ENCODE measurements at regions not wholly inside any gene's neighbourhood (a gene's known extent, or its start where the extent isn't known, plus 50 kb on each side); places are given as distances from the start of the nearest gene placed in this dataset.

DNA sequence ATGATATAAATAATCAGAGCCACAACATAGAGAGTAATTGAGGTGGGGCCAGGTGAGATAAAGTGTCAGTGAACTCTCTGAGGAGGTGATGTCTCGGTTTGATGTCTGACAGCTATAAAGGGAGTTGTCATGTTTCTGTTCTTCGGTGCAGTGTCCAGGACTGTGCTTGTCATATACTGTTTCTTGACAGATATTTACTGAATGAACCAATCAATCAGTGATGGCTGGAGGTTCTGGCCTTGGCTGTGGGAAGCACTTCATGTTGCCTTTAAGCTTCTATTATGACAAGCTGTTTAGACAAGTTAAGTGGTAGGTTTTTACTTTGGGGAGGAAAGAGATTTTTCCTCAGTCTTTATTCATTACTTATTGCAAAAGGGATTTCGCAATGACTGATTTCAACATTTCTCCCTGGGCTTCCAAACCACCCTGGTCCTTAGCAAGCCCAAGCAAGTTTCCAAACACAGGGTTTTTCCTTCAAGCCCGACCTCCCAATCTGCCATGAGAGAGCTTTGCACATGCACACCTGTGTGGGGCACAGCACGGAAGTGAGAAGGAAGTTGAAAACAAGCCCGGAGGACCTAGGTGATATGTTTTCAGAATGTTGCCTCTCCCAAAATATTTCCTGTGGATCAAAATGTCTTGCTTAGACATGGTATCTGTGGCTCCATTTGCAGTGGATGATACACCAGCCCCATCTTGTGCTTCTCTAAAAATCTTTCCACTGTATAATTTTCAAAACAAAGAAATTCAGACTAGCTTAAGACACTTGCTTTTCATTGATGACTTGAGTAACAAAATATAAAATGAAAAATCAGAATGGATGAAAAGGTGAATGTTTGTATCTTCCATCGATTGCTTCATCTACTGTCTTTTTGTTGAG lies 567.3 kb upstream of the BTBD3 start:
- Histone ChIP-seq H3K9me3 (ENCODE audit: insufficient read depth, low read length) (no peaks in the 10 kb centered on the region), H3K36me3 (replicated peaks; ENCODE audit: low read depth, low read length) (no peaks in the 10 kb centered on the region), H3K4me2 (ENCODE audit: low read length) (no peak overlapping the region), H3K9ac (ENCODE audit: low read length) (no peak overlapping the region), H3K79me2 (ENCODE audit: low read length) (no peaks in the 10 kb centered on the region), H3K4me1 (ENCODE audit: low read length) (no peaks in the 10 kb centered on the region), H4K20me1 (ENCODE audit: insufficient read depth, low read length) (no peaks in the 10 kb centered on the region), H3K27ac (ENCODE audit: low read length) (no peak overlapping the region), H3K27me3 (ENCODE audit: low read depth, low read length) (no peaks in the 10 kb centered on the region; the same call in 1 of the 2 replicates), H3K4me3 (ENCODE audit: low read length) (no peak overlapping the region), H2AFZ (ENCODE audit: low read depth, low read length) (no peak overlapping the region)
- TF ChIP-seq, protein P1, sequence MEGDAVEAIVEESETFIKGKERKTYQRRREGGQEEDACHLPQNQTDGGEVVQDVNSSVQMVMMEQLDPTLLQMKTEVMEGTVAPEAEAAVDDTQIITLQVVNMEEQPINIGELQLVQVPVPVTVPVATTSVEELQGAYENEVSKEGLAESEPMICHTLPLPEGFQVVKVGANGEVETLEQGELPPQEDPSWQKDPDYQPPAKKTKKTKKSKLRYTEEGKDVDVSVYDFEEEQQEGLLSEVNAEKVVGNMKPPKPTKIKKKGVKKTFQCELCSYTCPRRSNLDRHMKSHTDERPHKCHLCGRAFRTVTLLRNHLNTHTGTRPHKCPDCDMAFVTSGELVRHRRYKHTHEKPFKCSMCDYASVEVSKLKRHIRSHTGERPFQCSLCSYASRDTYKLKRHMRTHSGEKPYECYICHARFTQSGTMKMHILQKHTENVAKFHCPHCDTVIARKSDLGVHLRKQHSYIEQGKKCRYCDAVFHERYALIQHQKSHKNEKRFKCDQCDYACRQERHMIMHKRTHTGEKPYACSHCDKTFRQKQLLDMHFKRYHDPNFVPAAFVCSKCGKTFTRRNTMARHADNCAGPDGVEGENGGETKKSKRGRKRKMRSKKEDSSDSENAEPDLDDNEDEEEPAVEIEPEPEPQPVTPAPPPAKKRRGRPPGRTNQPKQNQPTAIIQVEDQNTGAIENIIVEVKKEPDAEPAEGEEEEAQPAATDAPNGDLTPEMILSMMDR (IDR thresholded peaks at IDR 0.05; ENCODE audit: low read depth, low read length) = no peak
- no peak for TF ChIP-seq EZH2phosphoT487 (IDR thresholded peaks at IDR 0.05; ENCODE audit: low read depth)

DNA sequence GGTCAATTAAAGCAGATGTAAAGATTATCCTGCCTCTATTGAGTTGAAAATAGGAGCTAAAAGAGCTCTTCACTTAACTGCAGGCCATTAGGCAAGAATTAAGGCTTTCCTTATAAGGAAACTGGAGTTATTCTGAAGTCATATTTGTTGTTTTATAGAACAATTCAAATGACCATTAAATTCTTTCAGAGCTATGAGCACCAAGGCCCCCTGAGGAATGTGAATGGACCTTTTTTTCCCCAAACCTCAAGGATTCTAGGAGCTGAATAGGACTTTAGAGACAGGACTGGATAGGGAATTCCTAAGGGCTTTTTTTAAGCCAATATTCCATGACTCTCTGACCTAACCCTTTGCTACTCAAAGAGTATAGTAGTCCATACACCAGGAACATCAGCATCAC lies 565.7 kb upstream of the BTBD3 start:
- H3K4me1 ChIP-seq (ENCODE audit: low read length) = no peaks in the 10 kb centered on the region
- H3K36me3 ChIP-seq (replicated peaks; ENCODE audit: low read depth, low read length) = no peaks in the 10 kb centered on the region
- TF ChIP-seq EZH2phosphoT487 (IDR thresholded peaks at IDR 0.05; ENCODE audit: low read depth) = no peak
- TF ChIP-seq, protein P1 (IDR thresholded peaks at IDR 0.05; ENCODE audit: low read depth, low read length) = no peak
- no peak overlapping the region for H3K4me3 ChIP-seq (ENCODE audit: low read length)
- H3K27me3 ChIP-seq (ENCODE audit: low read depth, low read length) = no peaks in the 10 kb centered on the region; the same call in 1 of the 2 replicates
- no peak overlapping the region for H3K27ac ChIP-seq (ENCODE audit: low read length)
- no peak overlapping the region for H3K4me2 ChIP-seq (ENCODE audit: low read length)
- no peaks in the 10 kb centered on the region for H4K20me1 ChIP-seq (ENCODE audit: insufficient read depth, low read length)
- no peak overlapping the region for H3K9ac ChIP-seq (ENCODE audit: low read length)
- H3K9me3 ChIP-seq (ENCODE audit: insufficient read depth, low read length) = no peaks in the 10 kb centered on the region
- H2AFZ ChIP-seq (ENCODE audit: low read depth, low read length) = no peak overlapping the region
- no peaks in the 10 kb centered on the region for H3K79me2 ChIP-seq (ENCODE audit: low read length)

DNA sequence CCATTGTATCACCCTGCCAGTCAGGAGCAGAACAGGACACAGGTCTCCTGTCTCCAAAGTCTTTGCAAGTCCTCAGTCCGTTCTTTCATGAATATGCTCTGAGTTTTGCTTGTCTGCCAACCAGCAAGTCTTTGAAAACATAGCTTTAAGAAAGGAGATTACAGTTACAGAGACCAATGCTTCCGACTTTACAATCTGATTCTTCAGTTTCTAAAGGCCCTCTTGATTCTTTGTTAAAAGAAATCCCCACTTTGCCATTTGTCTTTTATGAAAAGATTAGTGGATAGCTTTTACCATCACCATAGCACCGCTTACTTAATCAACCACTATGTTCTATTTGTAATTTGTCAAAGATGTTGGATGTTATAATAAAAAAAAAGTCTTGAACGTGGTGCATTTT lies 562.8 kb upstream of the BTBD3 start:
- H3K4me2 ChIP-seq (ENCODE audit: low read length) = no peak overlapping the region
- no peak overlapping the region for H3K27ac ChIP-seq (ENCODE audit: low read length)
- no peaks in the 10 kb centered on the region for H3K79me2 ChIP-seq (ENCODE audit: low read length)
- H3K4me3 ChIP-seq (ENCODE audit: low read length) = no peak overlapping the region
- H3K9me3 ChIP-seq (ENCODE audit: insufficient read depth, low read length) = no peaks in the 10 kb centered on the region
- TF ChIP-seq, protein P1 (IDR thresholded peaks at IDR 0.05; ENCODE audit: low read depth, low read length) = no peak
- TF ChIP-seq EZH2phosphoT487 (IDR thresholded peaks at IDR 0.05; ENCODE audit: low read depth) = no peak
- no peaks in the 10 kb centered on the region; the same call in 1 of the 2 replicates for H3K27me3 ChIP-seq (ENCODE audit: low read depth, low read length)
- H3K36me3 ChIP-seq (replicated peaks; ENCODE audit: low read depth, low read length) = no peaks in the 10 kb centered on the region
- no peak overlapping the region for H2AFZ ChIP-seq (ENCODE audit: low read depth, low read length)
- H3K4me1 ChIP-seq (ENCODE audit: low read length) = no peaks in the 10 kb centered on the region
- no peak overlapping the region for H3K9ac ChIP-seq (ENCODE audit: low read length)
- no peaks in the 10 kb centered on the region for H4K20me1 ChIP-seq (ENCODE audit: insufficient read depth, low read length)

DNA sequence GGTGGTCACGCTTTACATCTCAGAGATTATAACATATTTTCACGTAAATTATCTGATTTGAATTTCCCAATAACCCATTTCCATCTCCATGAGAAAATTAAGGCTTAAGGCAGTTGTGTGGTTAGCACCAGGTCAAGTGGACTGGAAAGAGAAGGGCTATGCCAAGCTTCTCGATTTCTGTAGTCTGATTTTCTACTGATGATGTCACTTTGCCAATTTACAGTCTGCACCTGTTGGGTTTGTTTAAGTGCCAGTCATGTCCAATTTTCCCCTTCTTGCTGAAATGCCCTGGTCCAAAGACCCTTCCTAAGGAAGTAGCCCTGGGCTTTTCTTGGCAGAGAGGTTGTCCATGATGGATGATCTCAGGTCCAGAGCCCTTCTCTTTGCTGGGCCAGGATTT lies 562.3 kb upstream of the BTBD3 start:
- no peak overlapping the region for H3K9ac ChIP-seq (ENCODE audit: low read length)
- TF ChIP-seq, protein P1 (IDR thresholded peaks at IDR 0.05; ENCODE audit: low read depth, low read length) = no peak
- TF ChIP-seq EZH2phosphoT487 (IDR thresholded peaks at IDR 0.05; ENCODE audit: low read depth) = no peak
- no peak overlapping the region for H3K27ac ChIP-seq (ENCODE audit: low read length)
- no peaks in the 10 kb centered on the region for H3K36me3 ChIP-seq (replicated peaks; ENCODE audit: low read depth, low read length)
- H2AFZ ChIP-seq (ENCODE audit: low read depth, low read length) = no peak overlapping the region
- H3K79me2 ChIP-seq (ENCODE audit: low read length) = no peaks in the 10 kb centered on the region
- no peak overlapping the region for H3K4me2 ChIP-seq (ENCODE audit: low read length)
- no peaks in the 10 kb centered on the region for H3K4me1 ChIP-seq (ENCODE audit: low read length)
- H3K4me3 ChIP-seq (ENCODE audit: low read length) = no peak overlapping the region
- no peaks in the 10 kb centered on the region for H4K20me1 ChIP-seq (ENCODE audit: insufficient read depth, low read length)
- H3K9me3 ChIP-seq (ENCODE audit: insufficient read depth, low read length) = no peaks in the 10 kb centered on the region
- no peaks in the 10 kb centered on the region; the same call in 1 of the 2 replicates for H3K27me3 ChIP-seq (ENCODE audit: low read depth, low read length)

Data from OCI-LY3 (cell line).